WTC11 (cell line): ENCODE measurements at regions not wholly inside any gene's neighbourhood (a gene's known extent, or its start where the extent isn't known, plus 50 kb on each side); places are given as distances from the start of the nearest gene placed in this dataset.

Experiments used
- ATAC-seq: fragments of 200-7000 bp; cut with Tn5 transposase; 2 replicates; pipeline ENCODE4 v1.10.0; 2021; ENCODE audit warnings: mild to moderate bottlenecking, moderate library complexity
- CTCF ChIA-PET: fragments of 300-600 bp; sonication (Branson Sonifier 250); formaldehyde crosslinking; loops from one replicate; lab custom pipeline; 2021; ENCODE audit warnings: antibody characterized with exemption; lab: Charles Lee
- POLR2A ChIA-PET: fragments of 350-600 bp; sonication (Branson Sonifier 250); formaldehyde crosslinking; loops from one replicate; lab custom pipeline; 2021; ENCODE audit warnings: antibody characterized with exemption; lab: Charles Lee
- DNase-seq: peaks from one replicate; pipeline ENCODE4 v3.0.0; 2021; ENCODE audit warnings: low spot score
- H3K27ac Mint-ChIP-seq: 2 replicates; pipeline ENCODE4 v1.8.0; 2021; ENCODE audit warnings: mixed read lengths
- H3K27me3 Mint-ChIP-seq: 2 replicates; pipeline ENCODE4 v1.8.0; 2021; ENCODE audit warnings: low read depth, mild to moderate bottlenecking, moderate library complexity, mixed read lengths
- H3K36me3 Mint-ChIP-seq: 2 replicates; pipeline ENCODE4 v1.8.0; 2021; ENCODE audit warnings: mixed read lengths
- H3K4me1 Mint-ChIP-seq: 2 replicates; pipeline ENCODE4 v1.8.0; 2022; ENCODE audit warnings: mixed read lengths
- H3K4me3 Mint-ChIP-seq: 2 replicates; pipeline ENCODE4 v1.8.0; 2021; ENCODE audit warnings: mild to moderate bottlenecking, moderate library complexity, mixed read lengths
- H3K9me3 Mint-ChIP-seq: 2 replicates; pipeline ENCODE4 v1.8.0; 2021; ENCODE audit warnings: mixed read lengths
- ELF4 ChIP-seq: sonication (generic); formaldehyde crosslinking; IDR thresholded peaks from 2 replicates; pipeline ENCODE4 v1.8.1; 2022; ENCODE audit warnings: low read depth, mild to moderate bottlenecking, moderate library complexity, missing genetic modification reagents
- NR3C1 ChIP-seq: sonication (generic); formaldehyde crosslinking; conservative IDR thresholded peaks from 2 replicates; pipeline ENCODE4 v1.8.1; 2023; ENCODE audit warnings: low read depth, mild to moderate bottlenecking, missing genetic modification reagents
- SMAD4 ChIP-seq: sonication (generic); formaldehyde crosslinking; IDR thresholded peaks from 2 replicates; pipeline ENCODE4 v1.8.0; 2022; ENCODE audit warnings: mild to moderate bottlenecking, missing genetic modification reagents
- TCF7 ChIP-seq: sonication (generic); formaldehyde crosslinking; IDR thresholded peaks from 2 replicates; pipeline ENCODE4 v1.8.0; 2022; ENCODE audit warnings: mild to moderate bottlenecking, low read depth, missing genetic modification reagents, moderate library complexity
- TEAD1 ChIP-seq: sonication (generic); formaldehyde crosslinking; IDR thresholded peaks from 2 replicates; pipeline ENCODE4 v1.8.0; 2022; ENCODE audit warnings: mild to moderate bottlenecking, missing genetic modification reagents
- ZBTB21 ChIP-seq: sonication (generic); formaldehyde crosslinking; IDR thresholded peaks from 2 replicates; pipeline ENCODE4 v1.8.1; 2023; ENCODE audit warnings: mild to moderate bottlenecking, missing genetic modification reagents, borderline replicate concordance
- ZNF121 ChIP-seq: sonication (generic); formaldehyde crosslinking; IDR thresholded peaks from 2 replicates; pipeline ENCODE4 v1.8.0; 2023; ENCODE audit warnings: missing genetic modification reagents
- ZNF423 ChIP-seq: fragments of 250-450 bp; sonication (Bioruptor Pico); IDR thresholded peaks from 2 replicates; pipeline ENCODE4 v2.1.2; 2022; ENCODE audit warnings: mild to moderate bottlenecking, moderate library complexity
- TF ChIP-seq, protein P1 (sequence below): sonication (generic); formaldehyde crosslinking; IDR thresholded peaks from 2 replicates; pipeline ENCODE4 v1.8.0; 2022; ENCODE audit warnings: mild to moderate bottlenecking, missing genetic modification reagents
- TF ChIP-seq, protein P2 (sequence below): fragments of 250-450 bp; sonication (Bioruptor Pico); IDR thresholded peaks from 2 replicates; pipeline ENCODE4 v1.8.0; 2021; ENCODE audit warnings: mild to moderate bottlenecking
- TF ChIP-seq, protein P3 (sequence below): sonication (generic); formaldehyde crosslinking; IDR thresholded peaks from 2 replicates; pipeline ENCODE4 v1.8.1; 2022; ENCODE audit warnings: mild to moderate bottlenecking, missing genetic modification reagents, moderate library complexity, borderline replicate concordance
- TF ChIP-seq, protein P4 (sequence below): sonication (generic); formaldehyde crosslinking; IDR thresholded peaks from 2 replicates; pipeline ENCODE4 v1.8.1; 2023; ENCODE audit warnings: mild to moderate bottlenecking, missing genetic modification reagents
- TF ChIP-seq, protein P5 (sequence below): sonication (generic); formaldehyde crosslinking; IDR thresholded peaks from 2 replicates; pipeline ENCODE4 v1.8.1; 2023; ENCODE audit warnings: mild to moderate bottlenecking, missing genetic modification reagents, moderate library complexity
- TF ChIP-seq, protein P6 (sequence below): fragments of 250-450 bp; sonication (Bioruptor Pico); IDR thresholded peaks from 2 replicates; pipeline ENCODE4 v1.9.0; 2021; ENCODE audit warnings: moderate library complexity, mild to moderate bottlenecking, inconsistent platforms, borderline replicate concordance

DNA sequence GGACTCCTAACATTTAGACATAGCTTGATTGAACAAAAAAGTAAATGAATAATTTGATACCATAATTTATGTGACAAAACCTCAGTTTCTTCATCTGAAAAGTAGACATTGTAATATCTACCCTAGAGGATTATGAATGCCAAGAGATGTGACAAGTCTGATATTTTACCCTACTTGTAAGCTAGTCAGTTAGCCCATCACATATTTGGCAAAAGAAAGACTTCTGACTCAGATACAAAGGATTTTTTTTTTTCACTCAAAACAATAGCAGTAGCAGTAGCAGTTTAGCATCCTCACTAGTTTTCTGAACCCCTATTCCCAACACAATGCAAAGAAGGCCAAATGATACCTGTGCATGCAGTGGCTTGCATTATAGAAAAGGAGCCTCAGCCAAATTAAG lies 377.3 kb upstream of the E2F7 start (continued):
- TF ChIP-seq, protein P1, sequence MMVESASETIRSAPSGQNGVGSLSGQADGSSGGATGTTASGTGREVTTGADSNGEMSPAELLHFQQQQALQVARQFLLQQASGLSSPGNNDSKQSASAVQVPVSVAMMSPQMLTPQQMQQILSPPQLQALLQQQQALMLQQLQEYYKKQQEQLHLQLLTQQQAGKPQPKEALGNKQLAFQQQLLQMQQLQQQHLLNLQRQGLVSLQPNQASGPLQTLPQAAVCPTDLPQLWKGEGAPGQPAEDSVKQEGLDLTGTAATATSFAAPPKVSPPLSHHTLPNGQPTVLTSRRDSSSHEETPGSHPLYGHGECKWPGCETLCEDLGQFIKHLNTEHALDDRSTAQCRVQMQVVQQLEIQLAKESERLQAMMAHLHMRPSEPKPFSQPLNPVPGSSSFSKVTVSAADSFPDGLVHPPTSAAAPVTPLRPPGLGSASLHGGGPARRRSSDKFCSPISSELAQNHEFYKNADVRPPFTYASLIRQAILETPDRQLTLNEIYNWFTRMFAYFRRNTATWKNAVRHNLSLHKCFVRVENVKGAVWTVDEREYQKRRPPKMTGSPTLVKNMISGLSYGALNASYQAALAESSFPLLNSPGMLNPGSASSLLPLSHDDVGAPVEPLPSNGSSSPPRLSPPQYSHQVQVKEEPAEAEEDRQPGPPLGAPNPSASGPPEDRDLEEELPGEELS (CRISPR knock-in tag): no peak
- no peak for TF ChIP-seq ELF4 (CRISPR knock-in tag)
- TF ChIP-seq ZNF423 (CRISPR knock-in tag): no peak
- TF ChIP-seq, protein P2, sequence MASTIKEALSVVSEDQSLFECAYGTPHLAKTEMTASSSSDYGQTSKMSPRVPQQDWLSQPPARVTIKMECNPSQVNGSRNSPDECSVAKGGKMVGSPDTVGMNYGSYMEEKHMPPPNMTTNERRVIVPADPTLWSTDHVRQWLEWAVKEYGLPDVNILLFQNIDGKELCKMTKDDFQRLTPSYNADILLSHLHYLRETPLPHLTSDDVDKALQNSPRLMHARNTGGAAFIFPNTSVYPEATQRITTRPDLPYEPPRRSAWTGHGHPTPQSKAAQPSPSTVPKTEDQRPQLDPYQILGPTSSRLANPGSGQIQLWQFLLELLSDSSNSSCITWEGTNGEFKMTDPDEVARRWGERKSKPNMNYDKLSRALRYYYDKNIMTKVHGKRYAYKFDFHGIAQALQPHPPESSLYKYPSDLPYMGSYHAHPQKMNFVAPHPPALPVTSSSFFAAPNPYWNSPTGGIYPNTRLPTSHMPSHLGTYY: no peak

DNA sequence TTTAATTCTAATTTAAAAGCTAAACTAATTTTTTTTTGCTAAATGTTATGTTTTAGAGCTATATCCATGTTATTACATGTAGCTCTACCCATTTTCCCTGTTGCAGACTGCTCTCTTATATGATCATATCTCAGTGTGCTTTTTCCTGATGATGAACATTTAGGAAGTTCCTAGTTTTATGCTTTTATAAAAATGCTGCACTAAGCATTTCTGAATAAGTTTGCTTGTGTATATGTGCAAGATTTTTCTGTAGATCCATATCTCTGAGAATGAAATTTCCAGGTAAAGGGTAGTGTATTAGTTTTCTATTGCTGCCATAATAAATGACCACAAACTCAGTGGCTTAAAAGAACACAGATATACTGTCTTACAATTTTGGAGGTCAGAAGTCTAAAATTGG lies 374.4 kb upstream of the E2F7 start:
- TF ChIP-seq, protein P3, sequence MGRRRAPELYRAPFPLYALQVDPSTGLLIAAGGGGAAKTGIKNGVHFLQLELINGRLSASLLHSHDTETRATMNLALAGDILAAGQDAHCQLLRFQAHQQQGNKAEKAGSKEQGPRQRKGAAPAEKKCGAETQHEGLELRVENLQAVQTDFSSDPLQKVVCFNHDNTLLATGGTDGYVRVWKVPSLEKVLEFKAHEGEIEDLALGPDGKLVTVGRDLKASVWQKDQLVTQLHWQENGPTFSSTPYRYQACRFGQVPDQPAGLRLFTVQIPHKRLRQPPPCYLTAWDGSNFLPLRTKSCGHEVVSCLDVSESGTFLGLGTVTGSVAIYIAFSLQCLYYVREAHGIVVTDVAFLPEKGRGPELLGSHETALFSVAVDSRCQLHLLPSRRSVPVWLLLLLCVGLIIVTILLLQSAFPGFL: no peak
- no peak for TF ChIP-seq TCF7 (CRISPR knock-in tag)
- TF ChIP-seq, protein P4, sequence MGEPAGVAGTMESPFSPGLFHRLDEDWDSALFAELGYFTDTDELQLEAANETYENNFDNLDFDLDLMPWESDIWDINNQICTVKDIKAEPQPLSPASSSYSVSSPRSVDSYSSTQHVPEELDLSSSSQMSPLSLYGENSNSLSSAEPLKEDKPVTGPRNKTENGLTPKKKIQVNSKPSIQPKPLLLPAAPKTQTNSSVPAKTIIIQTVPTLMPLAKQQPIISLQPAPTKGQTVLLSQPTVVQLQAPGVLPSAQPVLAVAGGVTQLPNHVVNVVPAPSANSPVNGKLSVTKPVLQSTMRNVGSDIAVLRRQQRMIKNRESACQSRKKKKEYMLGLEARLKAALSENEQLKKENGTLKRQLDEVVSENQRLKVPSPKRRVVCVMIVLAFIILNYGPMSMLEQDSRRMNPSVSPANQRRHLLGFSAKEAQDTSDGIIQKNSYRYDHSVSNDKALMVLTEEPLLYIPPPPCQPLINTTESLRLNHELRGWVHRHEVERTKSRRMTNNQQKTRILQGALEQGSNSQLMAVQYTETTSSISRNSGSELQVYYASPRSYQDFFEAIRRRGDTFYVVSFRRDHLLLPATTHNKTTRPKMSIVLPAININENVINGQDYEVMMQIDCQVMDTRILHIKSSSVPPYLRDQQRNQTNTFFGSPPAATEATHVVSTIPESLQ (CRISPR knock-in tag): no peak
- TF ChIP-seq SMAD4 (CRISPR knock-in tag): no peak
- TF ChIP-seq ZNF121 (CRISPR knock-in tag): no peak
- TF ChIP-seq, protein P1 (CRISPR knock-in tag): no peak
- TF ChIP-seq, protein P5, sequence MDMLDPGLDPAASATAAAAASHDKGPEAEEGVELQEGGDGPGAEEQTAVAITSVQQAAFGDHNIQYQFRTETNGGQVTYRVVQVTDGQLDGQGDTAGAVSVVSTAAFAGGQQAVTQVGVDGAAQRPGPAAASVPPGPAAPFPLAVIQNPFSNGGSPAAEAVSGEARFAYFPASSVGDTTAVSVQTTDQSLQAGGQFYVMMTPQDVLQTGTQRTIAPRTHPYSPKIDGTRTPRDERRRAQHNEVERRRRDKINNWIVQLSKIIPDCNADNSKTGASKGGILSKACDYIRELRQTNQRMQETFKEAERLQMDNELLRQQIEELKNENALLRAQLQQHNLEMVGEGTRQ (CRISPR knock-in tag): no peak
- TF ChIP-seq ZBTB21: no peak
- TF ChIP-seq NR3C1 (CRISPR knock-in tag): no peak
- no peak for TF ChIP-seq TEAD1 (CRISPR knock-in tag)
- TF ChIP-seq, protein P6, sequence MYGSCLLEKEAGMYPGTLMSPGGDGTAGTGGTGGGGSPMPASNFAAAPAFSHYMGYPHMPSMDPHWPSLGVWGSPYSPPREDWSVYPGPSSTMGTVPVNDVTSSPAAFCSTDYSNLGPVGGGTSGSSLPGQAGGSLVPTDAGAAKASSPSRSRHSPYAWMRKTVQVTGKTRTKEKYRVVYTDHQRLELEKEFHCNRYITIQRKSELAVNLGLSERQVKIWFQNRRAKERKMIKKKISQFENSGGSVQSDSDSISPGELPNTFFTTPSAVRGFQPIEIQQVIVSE (CRISPR knock-in tag): no peak
- Mint-ChIP-seq H3K36me3 (no peaks in the 10 kb centered on the region), H3K27me3 (no peaks in the 10 kb centered on the region), H3K4me3 (no peak overlapping the region), H3K9me3 (no peaks in the 10 kb centered on the region), H3K4me1 (peaks cover 6% of the 10 kb centered on the region), H3K27ac (no peak overlapping the region)
- ATAC-seq (no peak), DNase-seq (no peak)
- ChIA-PET POLR2A (no interaction called here), CTCF (no interaction called here)
